Adipocyte (in vitro differentiated cells): ENCODE measurements at regions not wholly inside any gene's neighbourhood (a gene's known extent, or its start where the extent isn't known, plus 50 kb on each side); places are given as distances from the start of the nearest gene placed in this dataset.

Experiments
- DNase-seq: peaks from one replicate; pipeline ENCODE4 v3.0.0-alpha.2; 2015; ENCODE audit warnings: low read depth
- H3K27me3 ChIP-seq: replicated peaks from 2 replicates; pipeline ENCODE4 v1.7.0; 2013; ENCODE audit warnings: mild to moderate bottlenecking, low read length, moderate library complexity; ENCODE audit not compliant: control insufficient read depth, insufficient read depth
- H3K36me3 ChIP-seq: 2 replicates; pipeline ENCODE4 v1.7.0; 2013; ENCODE audit warnings: low read length, mild to moderate bottlenecking, moderate library complexity; ENCODE audit not compliant: control insufficient read depth, insufficient read depth, severe bottlenecking
- H3K4me1 ChIP-seq: 2 replicates; pipeline ENCODE4 v1.7.0; 2013; ENCODE audit warnings: mild to moderate bottlenecking, low read length, moderate library complexity; ENCODE audit not compliant: control insufficient read depth, insufficient read depth
- H3K4me3 ChIP-seq: 2 replicates; pipeline ENCODE4 v1.7.0; 2013; ENCODE audit warnings: mild to moderate bottlenecking, low read length, moderate library complexity
- H3K9ac ChIP-seq: 2 replicates; pipeline ENCODE4 v1.7.0; 2013; ENCODE audit warnings: mild to moderate bottlenecking, low read length, moderate library complexity
- H3K9me3 ChIP-seq: 2 replicates; pipeline ENCODE4 v1.7.0; 2013; ENCODE audit warnings: mild to moderate bottlenecking, low read length, moderate library complexity; ENCODE audit not compliant: control insufficient read depth

GRCh38 chr1:214980921-214981320 lies 101.6 kb upstream of the KCNK2 start:
- Histone ChIP-seq H3K9me3 (no peaks in the 10 kb centered on the region), H3K4me1 (peaks cover 5% of the 10 kb centered on the region)
- DNase-seq, result no peak

GRCh38 chr1:214983126-214983869 lies 99.2 kb upstream of the KCNK2 start:
- H3K9ac ChIP-seq, result no peak overlapping the region
- no peaks in the 10 kb centered on the region for H3K36me3 ChIP-seq
- H3K9me3 ChIP-seq, result no peaks in the 10 kb centered on the region
- H3K27me3 ChIP-seq, result no peaks in the 10 kb centered on the region
- H3K4me3 ChIP-seq, result no peak overlapping the region
- peaks cover 5% of the 10 kb centered on the region for H3K4me1 ChIP-seq
- DNase-seq, result peak; percentile 25

More at GRCh38 chr1:214980921-214981320, 101.6 kb upstream of the KCNK2 start:
- no peaks in the 10 kb centered on the region for H3K36me3 ChIP-seq
- H3K27me3 ChIP-seq, result no peaks in the 10 kb centered on the region
- H3K9ac ChIP-seq, result no peak overlapping the region
- H3K4me3 ChIP-seq, result no peak overlapping the region

- DNase-seq, result peak; percentile 58
- Histone ChIP-seq H3K36me3 (no peaks in the 10 kb centered on the region), H3K4me1 (peaks cover 10% of the 10 kb centered on the region), H3K4me3 (no peak overlapping the region), H3K9me3 (no peaks in the 10 kb centered on the region), H3K27me3 (no peaks in the 10 kb centered on the region), H3K9ac (no peak overlapping the region)
Measured at GRCh38 chr1:214989341-214989740, 93.2 kb upstream of the KCNK2 start.

DNA sequence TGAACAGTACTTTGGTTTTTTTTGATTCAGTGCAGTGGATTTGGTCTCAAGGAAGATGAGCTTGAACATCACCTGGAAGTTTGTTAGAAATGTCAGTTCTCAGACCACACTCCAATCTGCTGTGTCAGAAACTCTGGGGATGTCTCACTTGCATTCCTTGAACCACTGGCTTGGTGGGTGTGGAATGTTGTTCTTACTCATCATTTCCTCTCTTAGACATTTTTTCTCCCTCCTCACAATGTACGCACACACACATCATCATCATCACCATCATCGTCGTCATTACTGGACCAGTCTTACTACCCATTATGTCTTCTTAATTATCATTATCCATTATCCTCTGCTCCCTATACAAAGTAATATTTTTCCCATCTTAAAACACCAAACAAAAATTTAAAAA lies 91.9 kb upstream of the KCNK2 start:
- H3K4me3 ChIP-seq, result no peak overlapping the region
- H3K27me3 ChIP-seq, result no peaks in the 10 kb centered on the region
- peaks cover 10% of the 10 kb centered on the region for H3K4me1 ChIP-seq
- no peaks in the 10 kb centered on the region for H3K9me3 ChIP-seq
- no peak overlapping the region for H3K9ac ChIP-seq
- peak; percentile 71 for DNase-seq
- no peaks in the 10 kb centered on the region for H3K36me3 ChIP-seq

GRCh38 chr1:214991691-214992315 lies 90.7 kb upstream of the KCNK2 start:
- H3K9me3 ChIP-seq, result no peaks in the 10 kb centered on the region
- peaks cover 10% of the 10 kb centered on the region for H3K4me1 ChIP-seq
- no peak for DNase-seq
- no peak overlapping the region for H3K4me3 ChIP-seq
- H3K9ac ChIP-seq, result no peak overlapping the region
- H3K27me3 ChIP-seq, result no peaks in the 10 kb centered on the region
- H3K36me3 ChIP-seq, result no peaks in the 10 kb centered on the region

DNA sequence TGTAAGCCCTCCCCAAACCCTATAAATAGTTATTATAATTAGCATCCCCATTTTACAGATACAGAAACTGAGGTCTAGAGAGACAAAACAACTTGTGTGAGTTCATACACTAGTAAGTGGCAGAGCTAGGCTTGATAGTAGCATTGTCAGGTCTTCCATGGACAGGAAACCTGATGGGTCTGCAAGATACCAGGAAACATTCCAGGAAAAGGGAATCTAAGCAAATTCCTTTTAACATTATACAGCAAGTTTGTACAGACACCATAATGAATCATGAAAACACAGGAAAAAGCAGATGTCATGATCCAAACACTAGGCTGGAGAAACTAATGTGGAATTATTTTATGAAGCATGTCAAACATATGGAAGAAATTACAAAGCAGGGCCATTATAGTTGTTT lies 89.1 kb upstream of the KCNK2 start:
- no peaks in the 10 kb centered on the region for H3K9me3 ChIP-seq
- H3K27me3 ChIP-seq, result no peaks in the 10 kb centered on the region
- H3K4me1 ChIP-seq, result peaks cover 10% of the 10 kb centered on the region
- H3K36me3 ChIP-seq, result no peaks in the 10 kb centered on the region
- no peak overlapping the region for H3K4me3 ChIP-seq
- no peak overlapping the region for H3K9ac ChIP-seq
- DNase-seq, result no peak

GRCh38 chr1:214997685-214998084 lies 84.9 kb upstream of the KCNK2 start:
- DNase-seq, result no peak
- Histone ChIP-seq H3K9me3 (no peaks in the 10 kb centered on the region), H3K9ac (no peak overlapping the region), H3K27me3 (no peaks in the 10 kb centered on the region), H3K4me3 (no peak overlapping the region), H3K4me1 (peaks cover 12% of the 10 kb centered on the region), H3K36me3 (no peaks in the 10 kb centered on the region)

GRCh38 chr1:215001419-215002021 lies 81.0 kb upstream of the KCNK2 start:
- H3K27me3 ChIP-seq, result no peaks in the 10 kb centered on the region

GRCh38 chr1:215002471-215002870 lies 80.1 kb upstream of the KCNK2 start:
- Histone ChIP-seq H3K4me1 (peaks cover 38% of the 10 kb centered on the region), H3K9ac (peak overlapping the region; percentile 69), H3K4me3 (no peak overlapping the region), H3K36me3 (no peaks in the 10 kb centered on the region), H3K27me3 (no peaks in the 10 kb centered on the region), H3K9me3 (no peaks in the 10 kb centered on the region)
- peak; percentile 89 for DNase-seq

More at GRCh38 chr1:215001419-215002021, 81.0 kb upstream of the KCNK2 start:
- Histone ChIP-seq H3K4me1 (peaks cover 35% of the 10 kb centered on the region), H3K9me3 (no peaks in the 10 kb centered on the region), H3K4me3 (no peak overlapping the region), H3K36me3 (no peaks in the 10 kb centered on the region), H3K9ac (peak overlapping the region; percentile 42)
- no peak for DNase-seq

DNA sequence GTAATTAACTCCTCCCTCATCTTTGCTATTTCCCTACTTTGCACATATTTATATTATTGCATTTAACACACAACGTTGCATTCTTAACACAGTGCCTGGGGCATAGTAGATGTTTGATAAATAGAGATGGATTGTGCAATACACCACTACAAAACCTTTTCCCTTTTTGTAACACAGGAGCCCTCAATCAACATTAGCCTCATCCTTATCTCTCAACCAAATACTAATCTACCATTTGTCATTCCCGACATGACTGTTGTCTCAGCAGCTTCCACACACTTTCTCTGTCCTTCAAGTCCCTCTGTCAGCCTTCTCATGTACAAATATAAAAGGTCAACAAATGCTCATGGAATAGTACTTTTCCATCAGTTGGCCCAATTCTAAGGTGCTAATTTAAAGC lies 78.9 kb upstream of the KCNK2 start:
- Histone ChIP-seq H3K4me3 (no peak overlapping the region), H3K4me1 (peaks cover 49% of the 10 kb centered on the region), H3K9me3 (no peaks in the 10 kb centered on the region), H3K36me3 (no peaks in the 10 kb centered on the region), H3K9ac (no peak overlapping the region), H3K27me3 (no peaks in the 10 kb centered on the region)
- DNase-seq, result no peak

- peak; percentile 69 for DNase-seq
- no peak overlapping the region for H3K4me3 ChIP-seq
- H3K4me1 ChIP-seq, result peaks cover 49% of the 10 kb centered on the region
Measured at GRCh38 chr1:215004121-215004827, 78.3 kb upstream of the KCNK2 start.

More at GRCh38 chr1:215004121-215004827, 78.3 kb upstream of the KCNK2 start:
- H3K27me3 ChIP-seq, result no peaks in the 10 kb centered on the region
- H3K9me3 ChIP-seq, result no peaks in the 10 kb centered on the region
- H3K36me3 ChIP-seq, result no peaks in the 10 kb centered on the region
- peak overlapping the region; percentile 84 for H3K9ac ChIP-seq
